ENCODE measurements at regions not wholly inside any gene's neighbourhood (a gene's known extent, or its start where the extent isn't known, plus 50 kb on each side); places are given as distances from the start of the nearest gene placed in this dataset.

- Mint-ChIP-seq H3K4me3 (ENCODE audit: low read depth, unreplicated experiment) (no peak overlapping the region), H3K27me3 (ENCODE audit: unreplicated experiment) (peaks cover 31% of the 10 kb centered on the region), H3K9me3 (ENCODE audit: low read depth, unreplicated experiment) (peaks cover 8% of the 10 kb centered on the region), H3K36me3 (ENCODE audit: insufficient read depth, unreplicated experiment) (no peaks in the 10 kb centered on the region), H3K4me1 (ENCODE audit: low read depth, unreplicated experiment) (peaks cover 9% of the 10 kb centered on the region), H3K27ac (ENCODE audit: unreplicated experiment) (peak overlapping the region; percentile 3)
- no peak for DNase-seq
- CTCF ChIA-PET: no interaction called here
- intact Hi-C loops (cut with micrococcal nuclease; ENCODE audit: unreplicated experiment): no loop called here
- TF ChIP-seq, protein P1, sequence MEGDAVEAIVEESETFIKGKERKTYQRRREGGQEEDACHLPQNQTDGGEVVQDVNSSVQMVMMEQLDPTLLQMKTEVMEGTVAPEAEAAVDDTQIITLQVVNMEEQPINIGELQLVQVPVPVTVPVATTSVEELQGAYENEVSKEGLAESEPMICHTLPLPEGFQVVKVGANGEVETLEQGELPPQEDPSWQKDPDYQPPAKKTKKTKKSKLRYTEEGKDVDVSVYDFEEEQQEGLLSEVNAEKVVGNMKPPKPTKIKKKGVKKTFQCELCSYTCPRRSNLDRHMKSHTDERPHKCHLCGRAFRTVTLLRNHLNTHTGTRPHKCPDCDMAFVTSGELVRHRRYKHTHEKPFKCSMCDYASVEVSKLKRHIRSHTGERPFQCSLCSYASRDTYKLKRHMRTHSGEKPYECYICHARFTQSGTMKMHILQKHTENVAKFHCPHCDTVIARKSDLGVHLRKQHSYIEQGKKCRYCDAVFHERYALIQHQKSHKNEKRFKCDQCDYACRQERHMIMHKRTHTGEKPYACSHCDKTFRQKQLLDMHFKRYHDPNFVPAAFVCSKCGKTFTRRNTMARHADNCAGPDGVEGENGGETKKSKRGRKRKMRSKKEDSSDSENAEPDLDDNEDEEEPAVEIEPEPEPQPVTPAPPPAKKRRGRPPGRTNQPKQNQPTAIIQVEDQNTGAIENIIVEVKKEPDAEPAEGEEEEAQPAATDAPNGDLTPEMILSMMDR (IDR thresholded peaks at IDR 0.05; ENCODE audit: unreplicated experiment): no peak
- no TSS peak for BruUV-seq (replicated peaks)
These were observed 78.9 kb downstream of the RTP5 start for GRCh38 chr2:241948299-241948897.

- Mint-ChIP-seq H3K27ac (ENCODE audit: unreplicated experiment) (peak overlapping the region; percentile 3), H3K4me1 (ENCODE audit: low read depth, unreplicated experiment) (peaks cover 9% of the 10 kb centered on the region), H3K27me3 (ENCODE audit: unreplicated experiment) (peaks cover 31% of the 10 kb centered on the region), H3K4me3 (ENCODE audit: low read depth, unreplicated experiment) (no peak overlapping the region), H3K9me3 (ENCODE audit: low read depth, unreplicated experiment) (peaks cover 8% of the 10 kb centered on the region), H3K36me3 (ENCODE audit: insufficient read depth, unreplicated experiment) (no peaks in the 10 kb centered on the region)
- CTCF ChIA-PET: no interaction called here
- TF ChIP-seq, protein P1 (IDR thresholded peaks at IDR 0.05; ENCODE audit: unreplicated experiment): no peak
- no TSS peak for BruUV-seq (replicated peaks)
- intact Hi-C loops (cut with micrococcal nuclease; ENCODE audit: unreplicated experiment): no loop called here
- DNase-seq: no peak
These were observed 79.6 kb downstream of the RTP5 start for GRCh38 chr2:241948901-241949735.

DNA sequence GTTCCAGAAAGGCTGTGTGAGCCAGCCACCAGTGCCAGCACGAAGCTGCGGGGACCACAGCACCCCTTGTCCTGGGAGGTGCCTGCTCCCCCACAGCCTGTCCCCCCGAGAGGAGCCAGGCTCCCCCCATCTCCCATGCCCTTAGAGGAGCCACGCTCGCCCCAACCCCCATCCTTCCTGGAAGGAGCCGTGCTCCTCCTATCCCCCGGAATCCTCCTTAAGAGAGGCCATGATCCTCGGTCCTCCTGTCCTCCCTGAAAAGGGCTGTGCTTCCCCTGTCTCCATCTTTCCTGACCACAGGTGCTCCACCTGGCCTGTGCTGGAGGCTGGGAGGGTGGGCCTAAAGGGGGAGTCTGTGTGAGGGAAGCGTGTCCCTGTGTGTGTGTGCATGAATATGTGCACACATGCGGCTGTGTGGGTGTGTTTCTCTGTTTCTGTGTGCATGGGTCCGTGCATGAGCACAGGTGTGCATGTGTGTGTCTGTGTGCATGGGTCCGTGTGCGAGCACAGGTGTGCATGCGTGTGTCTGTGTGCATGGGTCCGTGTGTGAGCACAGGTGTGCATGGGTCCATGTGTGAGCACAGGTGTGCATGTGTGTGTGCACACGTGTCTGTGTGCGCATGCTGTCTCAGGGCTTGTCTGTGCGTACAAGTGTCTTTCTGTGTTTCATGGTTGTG is 80.3 kb downstream of the RTP5 start:
- no TSS peak for BruUV-seq (replicated peaks)
- CTCF ChIA-PET: no interaction called here
- Mint-ChIP-seq H3K4me3 (ENCODE audit: low read depth, unreplicated experiment) (no peak overlapping the region), H3K27me3 (ENCODE audit: unreplicated experiment) (peaks cover 37% of the 10 kb centered on the region), H3K9me3 (ENCODE audit: low read depth, unreplicated experiment) (peaks cover 8% of the 10 kb centered on the region), H3K4me1 (ENCODE audit: low read depth, unreplicated experiment) (peaks cover 9% of the 10 kb centered on the region), H3K27ac (ENCODE audit: unreplicated experiment) (no peak overlapping the region), H3K36me3 (ENCODE audit: insufficient read depth, unreplicated experiment) (no peaks in the 10 kb centered on the region)
- TF ChIP-seq, protein P1 (IDR thresholded peaks at IDR 0.05; ENCODE audit: unreplicated experiment): no peak
- intact Hi-C loops (cut with micrococcal nuclease; ENCODE audit: unreplicated experiment): no loop called here
- DNase-seq: no peak

- peaks cover 9% of the 10 kb centered on the region for H3K4me1 Mint-ChIP-seq (ENCODE audit: low read depth, unreplicated experiment)
- intact Hi-C loops (cut with micrococcal nuclease; ENCODE audit: unreplicated experiment): no loop called here
- no peaks in the 10 kb centered on the region for H3K36me3 Mint-ChIP-seq (ENCODE audit: insufficient read depth, unreplicated experiment)
- peaks cover 7% of the 10 kb centered on the region for H3K9me3 Mint-ChIP-seq (ENCODE audit: low read depth, unreplicated experiment)
- no peak overlapping the region for H3K27ac Mint-ChIP-seq (ENCODE audit: unreplicated experiment)
- BruUV-seq (replicated peaks): no TSS peak
- CTCF ChIA-PET: interaction anchor here (0.8 to 1.1 kb wide), 2 partner anchors 70 to 126 kb away, joined by 3 to 5 read pairs; no protein-coding TSS in a partner anchor
- peak; percentile 83 for DNase-seq
- peak overlapping the region; percentile 29 for H3K4me3 Mint-ChIP-seq (ENCODE audit: low read depth, unreplicated experiment)
- H3K27me3 Mint-ChIP-seq (ENCODE audit: unreplicated experiment): peaks cover 44% of the 10 kb centered on the region
- TF ChIP-seq, protein P1 (IDR thresholded peaks at IDR 0.05; ENCODE audit: unreplicated experiment): peak; percentile 92
These were observed 81.1 kb downstream of the RTP5 start for GRCh38 chr2:241950413-241951315.
